ENCODE measurements at regions not wholly inside any gene's neighbourhood (a gene's known extent, or its start where the extent isn't known, plus 50 kb on each side); places are given as distances from the start of the nearest gene placed in this dataset.

DNA sequence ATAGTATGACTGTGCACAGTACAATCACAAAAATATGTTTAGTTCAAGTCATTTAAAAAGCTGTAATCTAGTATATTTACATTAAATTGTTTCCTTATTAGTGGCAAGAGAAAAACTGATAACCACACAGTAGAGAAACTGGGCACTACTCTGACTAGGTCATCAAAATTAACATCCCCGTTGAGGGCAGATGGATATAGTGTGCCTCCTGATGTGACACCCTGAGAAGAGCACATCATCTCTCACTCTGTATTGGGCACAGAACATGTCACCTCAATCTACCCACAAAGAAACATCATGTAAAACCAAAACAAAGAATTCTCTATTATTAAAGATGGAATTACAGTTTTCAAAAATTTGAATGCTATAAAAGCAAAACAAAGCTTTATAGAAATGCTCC lies 221.9 kb upstream of the NANOGP8 start:
- Histone ChIP-seq H3K79me2 (no peaks in the 10 kb centered on the region), H3K36me3 (replicated peaks; ENCODE audit: insufficient read depth, low read depth) (no peaks in the 10 kb centered on the region), H3K4me1 (ENCODE audit: insufficient read depth) (peaks cover 18% of the 10 kb centered on the region), H3K9me2 (replicated peaks; ENCODE audit: insufficient read depth) (no peaks in the 10 kb centered on the region), H3K4me3 (no peak overlapping the region), H4K20me1 (ENCODE audit: insufficient read depth, poor library complexity, severe bottlenecking) (no peaks in the 10 kb centered on the region), H3K27ac (peak overlapping the region; percentile 67), H2AFZ (no peak overlapping the region), H3K9me3 (ENCODE audit: low read depth) (no peaks in the 10 kb centered on the region), H3K27me3 (no peaks in the 10 kb centered on the region), H3K4me2 (peak overlapping the region; percentile 32)
- TF ChIP-seq EZH2phosphoT487 (IDR thresholded peaks at IDR 0.05; ENCODE audit: low read depth, severe bottlenecking, unreplicated experiment) = no peak
- TF ChIP-seq, protein P1, sequence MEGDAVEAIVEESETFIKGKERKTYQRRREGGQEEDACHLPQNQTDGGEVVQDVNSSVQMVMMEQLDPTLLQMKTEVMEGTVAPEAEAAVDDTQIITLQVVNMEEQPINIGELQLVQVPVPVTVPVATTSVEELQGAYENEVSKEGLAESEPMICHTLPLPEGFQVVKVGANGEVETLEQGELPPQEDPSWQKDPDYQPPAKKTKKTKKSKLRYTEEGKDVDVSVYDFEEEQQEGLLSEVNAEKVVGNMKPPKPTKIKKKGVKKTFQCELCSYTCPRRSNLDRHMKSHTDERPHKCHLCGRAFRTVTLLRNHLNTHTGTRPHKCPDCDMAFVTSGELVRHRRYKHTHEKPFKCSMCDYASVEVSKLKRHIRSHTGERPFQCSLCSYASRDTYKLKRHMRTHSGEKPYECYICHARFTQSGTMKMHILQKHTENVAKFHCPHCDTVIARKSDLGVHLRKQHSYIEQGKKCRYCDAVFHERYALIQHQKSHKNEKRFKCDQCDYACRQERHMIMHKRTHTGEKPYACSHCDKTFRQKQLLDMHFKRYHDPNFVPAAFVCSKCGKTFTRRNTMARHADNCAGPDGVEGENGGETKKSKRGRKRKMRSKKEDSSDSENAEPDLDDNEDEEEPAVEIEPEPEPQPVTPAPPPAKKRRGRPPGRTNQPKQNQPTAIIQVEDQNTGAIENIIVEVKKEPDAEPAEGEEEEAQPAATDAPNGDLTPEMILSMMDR (IDR thresholded peaks at IDR 0.05; ENCODE audit: poor library complexity) = no peak
- TF ChIP-seq EZH2 (IDR thresholded peaks at IDR 0.05; ENCODE audit: borderline replicate concordance) = no peak
- DNase-seq (ENCODE audit: low spot score) = no peak
- 26% methylated on average over 1 of the region's 1 CpG for WGBS (ENCODE audit: low lambda C conversion rate, missing lambda C conversion rate)

DNA sequence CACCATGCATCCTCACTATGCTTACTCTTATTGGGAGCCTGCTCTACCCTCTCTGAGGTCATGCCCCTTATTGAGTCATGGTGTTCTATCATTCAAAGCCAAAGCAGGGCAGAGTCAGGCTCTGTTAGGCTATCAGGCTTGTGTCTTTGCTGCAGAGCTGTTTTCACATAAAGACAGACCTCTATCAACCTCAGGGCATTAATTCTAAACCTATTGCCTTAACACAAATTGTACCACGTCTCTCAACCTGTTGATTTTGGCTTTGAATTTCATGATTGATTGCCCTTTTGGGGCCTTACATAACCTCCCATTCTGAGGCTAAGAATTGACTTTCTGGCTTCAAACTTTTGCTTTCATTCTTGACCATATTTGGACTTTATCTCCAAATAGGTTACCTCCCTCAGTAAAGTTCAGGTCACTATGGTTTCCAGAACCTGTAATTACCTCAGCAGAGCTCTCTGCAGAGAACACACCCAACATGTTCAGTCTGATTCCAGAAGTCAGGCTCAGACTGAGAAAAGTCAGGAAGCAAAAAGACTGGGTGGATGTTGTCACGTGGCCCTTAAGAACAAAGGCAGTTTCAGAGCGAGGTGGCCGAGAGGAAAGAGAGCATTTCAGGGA lies 221.4 kb upstream of the NANOGP8 start:
- no peaks in the 10 kb centered on the region for H3K9me3 ChIP-seq (ENCODE audit: low read depth)
- TF ChIP-seq EZH2 (IDR thresholded peaks at IDR 0.05; ENCODE audit: borderline replicate concordance) (no peak), EZH2phosphoT487 (IDR thresholded peaks at IDR 0.05; ENCODE audit: low read depth, severe bottlenecking, unreplicated experiment) (no peak)
- TF ChIP-seq, protein P1 (IDR thresholded peaks at IDR 0.05; ENCODE audit: poor library complexity) = no peak
- 25% methylated on average over 4 of the region's 4 CpGs for WGBS (ENCODE audit: low lambda C conversion rate, missing lambda C conversion rate)
- no peak overlapping the region for H2AFZ ChIP-seq
- no peaks in the 10 kb centered on the region for H3K9me2 ChIP-seq (replicated peaks; ENCODE audit: insufficient read depth)
- peak; percentile 79 for DNase-seq (ENCODE audit: low spot score)
- no peaks in the 10 kb centered on the region for H3K79me2 ChIP-seq
- no peaks in the 10 kb centered on the region for H4K20me1 ChIP-seq (ENCODE audit: insufficient read depth, poor library complexity, severe bottlenecking)
- H3K4me3 ChIP-seq = no peak overlapping the region
- peaks cover 18% of the 10 kb centered on the region for H3K4me1 ChIP-seq (ENCODE audit: insufficient read depth)
- H3K27ac ChIP-seq = peak overlapping the region; percentile 67
- no peaks in the 10 kb centered on the region for H3K27me3 ChIP-seq
- H3K36me3 ChIP-seq (replicated peaks; ENCODE audit: insufficient read depth, low read depth) = no peaks in the 10 kb centered on the region
- peak overlapping the region; percentile 32 for H3K4me2 ChIP-seq

DNA sequence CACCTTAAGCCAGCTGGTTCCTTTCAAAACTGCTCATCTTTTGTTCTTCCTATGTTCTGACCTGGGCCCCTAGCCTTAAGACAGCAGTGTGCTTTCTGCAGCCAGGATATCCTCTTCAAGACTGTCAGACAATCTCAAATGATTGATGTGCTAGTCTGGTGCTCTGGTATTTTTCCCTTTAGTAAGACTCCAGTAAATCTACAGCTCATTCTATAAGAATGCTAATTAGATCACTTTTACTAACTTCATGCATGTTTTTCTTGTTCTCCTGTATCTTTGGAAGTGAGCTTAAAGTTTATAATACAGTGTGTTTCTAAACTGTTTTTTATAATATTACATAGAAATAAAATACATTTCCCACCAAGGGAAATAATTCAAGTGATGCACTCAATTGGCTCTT lies 220.9 kb upstream of the NANOGP8 start:
- no peak for TF ChIP-seq EZH2 (IDR thresholded peaks at IDR 0.05; ENCODE audit: borderline replicate concordance)
- H3K9me3 ChIP-seq (ENCODE audit: low read depth) = no peaks in the 10 kb centered on the region
- H4K20me1 ChIP-seq (ENCODE audit: insufficient read depth, poor library complexity, severe bottlenecking) = no peaks in the 10 kb centered on the region
- peak overlapping the region; percentile 67 for H3K27ac ChIP-seq
- no peaks in the 10 kb centered on the region for H3K36me3 ChIP-seq (replicated peaks; ENCODE audit: insufficient read depth, low read depth)
- no peaks in the 10 kb centered on the region for H3K9me2 ChIP-seq (replicated peaks; ENCODE audit: insufficient read depth)
- H3K4me1 ChIP-seq (ENCODE audit: insufficient read depth) = peaks cover 18% of the 10 kb centered on the region
- no peaks in the 10 kb centered on the region for H3K27me3 ChIP-seq
- DNase-seq (ENCODE audit: low spot score) = peak; percentile 44
- no peaks in the 10 kb centered on the region for H3K79me2 ChIP-seq
- peak overlapping the region; percentile 32 for H3K4me2 ChIP-seq
- no peak overlapping the region for H3K4me3 ChIP-seq
- no peak overlapping the region for H2AFZ ChIP-seq

DNA sequence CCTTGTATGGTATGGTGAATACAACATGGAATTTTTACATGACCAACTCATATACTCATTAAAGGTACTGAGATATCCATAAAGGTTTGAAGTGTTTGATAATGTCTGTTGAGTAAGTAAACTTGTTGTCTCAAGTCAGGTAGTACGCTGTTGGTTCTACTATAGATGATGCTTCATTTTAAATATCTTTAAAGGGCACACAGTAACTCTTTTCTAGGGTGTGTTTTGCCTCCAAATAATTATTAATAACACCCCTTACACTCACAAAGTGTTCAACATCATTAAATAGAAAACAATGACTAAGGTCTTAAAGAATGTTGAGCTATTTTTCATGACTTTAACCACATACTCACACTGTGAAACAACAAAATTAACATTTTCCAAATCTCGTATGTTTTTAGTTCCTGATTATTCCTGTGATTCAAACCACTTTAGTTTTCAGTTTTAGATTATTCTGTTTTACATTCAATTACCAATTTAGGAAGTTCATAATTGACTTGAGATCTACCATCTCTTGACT lies 220.0 kb upstream of the NANOGP8 start:
- Histone ChIP-seq H3K9me2 (replicated peaks; ENCODE audit: insufficient read depth) (no peaks in the 10 kb centered on the region), H2AFZ (no peak overlapping the region), H3K27me3 (no peaks in the 10 kb centered on the region), H3K4me2 (no peak overlapping the region), H4K20me1 (ENCODE audit: insufficient read depth, poor library complexity, severe bottlenecking) (no peaks in the 10 kb centered on the region), H3K27ac (peak overlapping the region; percentile 67), H3K36me3 (replicated peaks; ENCODE audit: insufficient read depth, low read depth) (no peaks in the 10 kb centered on the region), H3K4me1 (ENCODE audit: insufficient read depth) (peaks cover 18% of the 10 kb centered on the region), H3K9me3 (ENCODE audit: low read depth) (no peaks in the 10 kb centered on the region), H3K79me2 (no peaks in the 10 kb centered on the region), H3K4me3 (no peak overlapping the region)
- TF ChIP-seq EZH2 (IDR thresholded peaks at IDR 0.05; ENCODE audit: borderline replicate concordance) (no peak), EZH2phosphoT487 (IDR thresholded peaks at IDR 0.05; ENCODE audit: low read depth, severe bottlenecking, unreplicated experiment) (no peak)
- TF ChIP-seq, protein P1 (IDR thresholded peaks at IDR 0.05; ENCODE audit: poor library complexity) = no peak
- WGBS (ENCODE audit: low lambda C conversion rate, missing lambda C conversion rate) = 84% methylated on average over 2 of the region's 2 CpGs
- no peak for DNase-seq (ENCODE audit: low spot score)
